ENCODE measurements at regions not wholly inside any gene's neighbourhood (a gene's known extent, or its start where the extent isn't known, plus 50 kb on each side); places are given as distances from the start of the nearest gene placed in this dataset.
"Not testable (repeated sequence)": the region's sequence is repeated elsewhere in the genome, so short reads cannot be mapped to it uniquely, and the experiment has no call there.

DNA sequence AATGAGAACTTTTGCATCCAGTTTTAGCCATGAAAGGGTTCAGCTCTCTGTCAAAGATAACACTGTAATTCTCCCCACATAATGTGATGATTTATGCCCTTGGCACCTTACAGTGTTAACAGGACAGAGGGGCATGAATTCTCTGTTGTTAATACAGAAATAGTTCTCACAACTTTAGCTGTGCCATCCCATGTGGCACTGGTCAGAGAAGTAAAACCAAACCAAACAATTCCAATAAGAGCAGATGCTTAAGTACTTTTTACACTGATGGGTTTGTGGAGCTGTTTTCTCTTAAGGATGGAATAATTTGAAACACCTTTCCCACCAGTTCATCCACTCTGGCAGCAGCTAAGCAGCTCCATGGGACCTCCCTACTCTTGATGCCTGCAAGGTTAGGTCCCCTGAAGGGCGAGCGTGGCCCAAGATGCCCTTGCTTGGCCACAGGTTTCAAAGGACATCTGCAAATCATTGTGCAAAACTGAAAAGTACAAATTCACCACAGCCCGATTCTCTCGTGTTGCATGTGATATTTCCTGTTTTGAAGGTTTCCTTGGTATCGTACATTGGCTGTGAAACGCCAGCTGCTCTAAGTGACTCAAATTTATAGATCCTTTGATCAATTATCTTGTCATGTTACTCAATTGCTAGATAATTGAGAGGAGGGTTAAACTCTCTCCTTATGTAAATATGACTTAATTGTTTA lies 82.5 kb upstream of the CREB5 start:
- H3K27me3 ChIP-seq (replicated peaks; ENCODE audit: control insufficient read depth, insufficient read depth, low read length), result no peaks in the 10 kb centered on the region
- Mint-ChIP-seq H3K27me3 (ENCODE audit: insufficient read depth, unreplicated experiment) (no peaks in the 10 kb centered on the region), H3K36me3 (ENCODE audit: insufficient read depth, unreplicated experiment) (no peaks in the 10 kb centered on the region), H3K27ac (ENCODE audit: unreplicated experiment) (no peak overlapping the region), H3K4me1 (ENCODE audit: low read depth, unreplicated experiment) (no peaks in the 10 kb centered on the region), H3K4me3 (ENCODE audit: unreplicated experiment) (no peak overlapping the region), H3K9me3 (ENCODE audit: unreplicated experiment) (peaks cover 18% of the 10 kb centered on the region)
- H3K36me3 ChIP-seq (ENCODE audit: control insufficient read depth, insufficient read depth, low read length), result no peaks in the 10 kb centered on the region
- CTCF ChIA-PET, result interaction anchor here (0.6 kb wide), 1 partner anchor 51 kb away, joined by 4 read pairs; no protein-coding TSS in a partner anchor
- TF ChIP-seq, protein P1, sequence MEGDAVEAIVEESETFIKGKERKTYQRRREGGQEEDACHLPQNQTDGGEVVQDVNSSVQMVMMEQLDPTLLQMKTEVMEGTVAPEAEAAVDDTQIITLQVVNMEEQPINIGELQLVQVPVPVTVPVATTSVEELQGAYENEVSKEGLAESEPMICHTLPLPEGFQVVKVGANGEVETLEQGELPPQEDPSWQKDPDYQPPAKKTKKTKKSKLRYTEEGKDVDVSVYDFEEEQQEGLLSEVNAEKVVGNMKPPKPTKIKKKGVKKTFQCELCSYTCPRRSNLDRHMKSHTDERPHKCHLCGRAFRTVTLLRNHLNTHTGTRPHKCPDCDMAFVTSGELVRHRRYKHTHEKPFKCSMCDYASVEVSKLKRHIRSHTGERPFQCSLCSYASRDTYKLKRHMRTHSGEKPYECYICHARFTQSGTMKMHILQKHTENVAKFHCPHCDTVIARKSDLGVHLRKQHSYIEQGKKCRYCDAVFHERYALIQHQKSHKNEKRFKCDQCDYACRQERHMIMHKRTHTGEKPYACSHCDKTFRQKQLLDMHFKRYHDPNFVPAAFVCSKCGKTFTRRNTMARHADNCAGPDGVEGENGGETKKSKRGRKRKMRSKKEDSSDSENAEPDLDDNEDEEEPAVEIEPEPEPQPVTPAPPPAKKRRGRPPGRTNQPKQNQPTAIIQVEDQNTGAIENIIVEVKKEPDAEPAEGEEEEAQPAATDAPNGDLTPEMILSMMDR (IDR thresholded peaks at IDR 0.05; ENCODE audit: insufficient read depth in 1 of 2, low read depth in 1 of 2, low read length in 1 of 2, severe bottlenecking in 1 of 2, unreplicated experiment in 1 of 2), result no peak
- no TSS peak for BruUV-seq (replicated peaks)
- DNase-seq, result no peak
- intact Hi-C loops (cut with micrococcal nuclease; ENCODE audit: unreplicated experiment), result no loop called here
- POLR2A ChIA-PET, result no interaction called here
- no peaks in the 10 kb centered on the region; the same call in 1 of the 2 replicates for H3K9me3 ChIP-seq
- no peak overlapping the region for H3K4me3 ChIP-seq (ENCODE audit: low read depth, low read length)
- H3K4me1 ChIP-seq, result no peaks in the 10 kb centered on the region

DNA sequence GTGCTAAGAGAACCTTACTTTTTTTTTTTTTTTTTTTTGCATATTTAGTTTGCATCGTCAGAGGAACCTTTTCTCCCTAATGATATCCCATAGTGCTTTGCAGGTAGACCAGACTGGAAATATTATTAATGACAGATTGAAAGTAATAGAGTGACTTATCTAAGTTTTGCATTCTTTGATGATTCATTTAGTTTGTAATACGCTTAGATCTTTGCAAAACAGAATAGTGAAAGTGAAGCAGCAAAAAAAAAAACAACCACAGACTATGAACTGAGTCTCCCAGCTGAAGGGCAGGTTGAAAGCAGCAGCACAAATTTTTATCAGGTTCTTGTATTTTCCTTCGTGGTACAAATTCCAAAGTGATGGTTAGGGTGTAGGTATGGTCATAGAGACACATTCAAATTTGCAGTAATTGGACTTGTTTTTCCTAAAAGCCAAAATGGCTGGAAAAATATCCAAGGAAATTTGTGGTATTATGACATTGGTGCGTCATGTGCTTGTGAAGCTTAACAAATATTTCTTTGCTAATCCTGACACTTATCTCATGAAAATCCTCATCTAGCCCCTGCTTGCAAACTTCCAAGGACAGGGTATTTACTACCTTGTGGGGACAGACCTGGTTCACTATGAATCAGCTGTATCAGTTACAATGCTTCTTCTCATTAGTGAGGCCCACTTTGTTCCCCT lies 81.8 kb upstream of the CREB5 start:
- H3K4me3 Mint-ChIP-seq (ENCODE audit: unreplicated experiment), result no peak overlapping the region
- H3K4me3 ChIP-seq (ENCODE audit: low read depth, low read length), result no peak overlapping the region
- H3K27me3 Mint-ChIP-seq (ENCODE audit: insufficient read depth, unreplicated experiment), result no peaks in the 10 kb centered on the region
- H3K4me1 ChIP-seq, result no peaks in the 10 kb centered on the region
- H3K36me3 ChIP-seq (ENCODE audit: control insufficient read depth, insufficient read depth, low read length), result no peaks in the 10 kb centered on the region
- no peaks in the 10 kb centered on the region; the same call in 1 of the 2 replicates for H3K9me3 ChIP-seq
- no peak for DNase-seq
- CTCF ChIA-PET, result no interaction called here
- no peaks in the 10 kb centered on the region for H3K36me3 Mint-ChIP-seq (ENCODE audit: insufficient read depth, unreplicated experiment)
- BruUV-seq (replicated peaks), result no TSS peak
- H3K27ac Mint-ChIP-seq (ENCODE audit: unreplicated experiment), result no peak overlapping the region
- TF ChIP-seq, protein P1 (IDR thresholded peaks at IDR 0.05; ENCODE audit: insufficient read depth in 1 of 2, low read depth in 1 of 2, low read length in 1 of 2, severe bottlenecking in 1 of 2, unreplicated experiment in 1 of 2), result no peak
- H3K9me3 Mint-ChIP-seq (ENCODE audit: unreplicated experiment), result peaks cover 20% of the 10 kb centered on the region
- intact Hi-C loops (cut with micrococcal nuclease; ENCODE audit: unreplicated experiment), result no loop called here
- H3K4me1 Mint-ChIP-seq (ENCODE audit: low read depth, unreplicated experiment), result no peaks in the 10 kb centered on the region
- POLR2A ChIA-PET, result no interaction called here
- H3K27me3 ChIP-seq (replicated peaks; ENCODE audit: control insufficient read depth, insufficient read depth, low read length), result no peaks in the 10 kb centered on the region

DNA sequence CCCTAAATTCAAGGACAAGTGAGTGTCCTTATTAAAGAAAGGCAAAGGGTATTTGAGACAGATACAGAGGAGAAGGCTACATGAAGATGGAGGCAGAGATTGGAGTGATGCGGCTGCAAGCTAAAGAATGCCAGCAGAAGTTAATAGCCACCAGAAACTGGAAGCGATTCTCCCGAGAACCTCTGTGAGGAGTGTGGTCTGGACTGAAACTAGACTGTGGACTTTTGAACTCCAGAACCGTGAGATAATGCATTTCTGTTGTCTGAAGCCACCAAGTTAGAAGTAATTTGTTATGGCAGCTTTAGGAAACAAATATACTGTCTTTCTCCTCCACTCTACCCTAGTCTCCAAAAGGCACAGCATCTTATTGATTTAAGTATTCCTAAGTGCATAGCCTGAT lies 80.3 kb upstream of the CREB5 start:
- no peak overlapping the region for H3K4me3 Mint-ChIP-seq (ENCODE audit: unreplicated experiment)
- no peaks in the 10 kb centered on the region for H3K36me3 Mint-ChIP-seq (ENCODE audit: insufficient read depth, unreplicated experiment)
- Histone ChIP-seq H3K4me1 (no peaks in the 10 kb centered on the region), H3K27me3 (replicated peaks; ENCODE audit: control insufficient read depth, insufficient read depth, low read length) (no peaks in the 10 kb centered on the region), H3K36me3 (ENCODE audit: control insufficient read depth, insufficient read depth, low read length) (no peaks in the 10 kb centered on the region), H3K9me3 (no peaks in the 10 kb centered on the region; the same call in 1 of the 2 replicates), H3K4me3 (ENCODE audit: low read depth, low read length) (no peak overlapping the region)
- peaks cover 20% of the 10 kb centered on the region for H3K9me3 Mint-ChIP-seq (ENCODE audit: unreplicated experiment)
- H3K27me3 Mint-ChIP-seq (ENCODE audit: insufficient read depth, unreplicated experiment), result no peaks in the 10 kb centered on the region
- no peak for DNase-seq
- CTCF ChIA-PET, result no interaction called here
- H3K4me1 Mint-ChIP-seq (ENCODE audit: low read depth, unreplicated experiment), result no peaks in the 10 kb centered on the region
- intact Hi-C loops (cut with micrococcal nuclease; ENCODE audit: unreplicated experiment), result no loop called here
- POLR2A ChIA-PET, result no interaction called here
- TF ChIP-seq, protein P1 (IDR thresholded peaks at IDR 0.05; ENCODE audit: insufficient read depth in 1 of 2, low read depth in 1 of 2, low read length in 1 of 2, severe bottlenecking in 1 of 2, unreplicated experiment in 1 of 2), result no peak
- BruUV-seq (replicated peaks), result no TSS peak
- H3K27ac Mint-ChIP-seq (ENCODE audit: unreplicated experiment), result no peak overlapping the region

DNA sequence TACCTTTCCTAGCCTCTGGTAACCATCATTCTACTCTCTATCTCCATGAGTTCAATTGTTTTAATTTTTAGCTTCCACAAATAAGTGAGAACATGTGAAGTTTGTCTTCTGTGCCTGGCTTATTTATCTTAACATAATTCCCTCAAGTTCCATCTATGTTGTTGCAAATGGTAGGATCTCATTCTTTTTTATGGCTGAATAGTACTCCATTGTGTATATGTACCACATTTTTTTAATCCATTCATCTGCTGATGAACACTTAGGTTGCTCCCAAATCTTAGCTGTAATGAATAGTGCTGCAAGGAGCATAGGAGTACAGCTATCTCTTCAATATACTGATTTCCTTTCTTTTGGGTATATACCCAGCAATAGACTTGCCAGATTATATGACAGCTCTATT lies 78.8 kb upstream of the CREB5 start:
- H3K27ac Mint-ChIP-seq (ENCODE audit: unreplicated experiment); BruUV-seq (replicated peaks); H3K27me3 ChIP-seq (replicated peaks; ENCODE audit: control insufficient read depth, insufficient read depth, low read length); H3K27me3 Mint-ChIP-seq (ENCODE audit: insufficient read depth, unreplicated experiment); POLR2A ChIA-PET; H3K36me3 ChIP-seq (ENCODE audit: control insufficient read depth, insufficient read depth, low read length); H3K9me3 ChIP-seq; H3K4me1 ChIP-seq; H3K4me3 Mint-ChIP-seq (ENCODE audit: unreplicated experiment); DNase-seq; CTCF ChIA-PET; intact Hi-C loops (cut with micrococcal nuclease; ENCODE audit: unreplicated experiment); H3K36me3 Mint-ChIP-seq (ENCODE audit: insufficient read depth, unreplicated experiment); H3K4me3 ChIP-seq (ENCODE audit: low read depth, low read length); H3K4me1 Mint-ChIP-seq (ENCODE audit: low read depth, unreplicated experiment): not testable (repeated sequence)
- peaks cover 20% of the 10 kb centered on the region for H3K9me3 Mint-ChIP-seq (ENCODE audit: unreplicated experiment)
